ENCODE measurements at regions not wholly inside any gene's neighbourhood (a gene's known extent, or its start where the extent isn't known, plus 50 kb on each side); places are given as distances from the start of the nearest gene placed in this dataset.

DNA sequence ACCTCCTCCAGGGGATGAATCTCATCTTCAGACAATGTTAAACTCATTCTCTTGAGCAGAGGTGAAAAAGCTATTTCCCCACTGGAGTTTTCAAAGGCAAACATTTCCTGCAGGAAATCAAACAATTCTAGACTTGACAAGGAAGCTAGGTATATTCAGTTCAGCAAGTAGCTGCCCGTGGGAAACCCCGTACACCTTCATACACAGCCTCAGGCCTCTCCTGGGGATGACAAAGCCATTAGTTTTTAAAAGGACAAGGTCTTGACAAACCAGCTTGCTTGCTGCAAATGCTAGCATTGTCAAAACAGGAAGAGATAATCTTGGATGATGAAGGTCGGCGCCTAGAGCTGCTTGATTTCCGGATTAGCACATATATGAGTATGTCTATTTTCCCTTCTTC lies 1630.8 kb upstream of the TENM4 start:
- Histone ChIP-seq H3K4me3 (ENCODE audit: extremely low read depth in 1 of 4, insufficient read depth in 2 of 4, low read depth in 3 of 4, low read length in 4 of 4) (no peak overlapping the region), H2BK20ac (ENCODE audit: low read length) (no peak overlapping the region), H4K91ac (replicated peaks; ENCODE audit: insufficient read length, low read length) (no peak overlapping the region), H4K5ac (ENCODE audit: insufficient read length, low read depth, low read length) (no peak overlapping the region), H2AK5ac (ENCODE audit: low read depth, low read length) (no peak overlapping the region), H3K23me2 (ENCODE audit: low read depth, low read length) (no peaks in the 10 kb centered on the region), H3K18ac (ENCODE audit: extremely low read depth, low read length) (no peak overlapping the region), H2BK120ac (replicated peaks; ENCODE audit: low read depth, low read length) (no peak overlapping the region), H2AFZ (ENCODE audit: low read length) (peak overlapping the region; percentile 19; the same call in 1 of the 2 replicates), H2BK15ac (ENCODE audit: low read length) (no peak overlapping the region), H3K27me3 (replicated peaks in 1 of 4; ENCODE audit: control insufficient read depth in 3 of 4, extremely low read depth in 1 of 4, insufficient read depth in 3 of 4, low read length in 3 of 4) (no peaks in the 10 kb centered on the region), H2BK12ac (ENCODE audit: low read depth, low read length) (no peak overlapping the region), H2BK5ac (ENCODE audit: low read depth, low read length) (no peak overlapping the region), H3K9ac (replicated peaks in 1 of 4; ENCODE audit: extremely low read depth in 1 of 4, low read depth in 3 of 4, low read length in 3 of 4) (no peak overlapping the region), H3K14ac (ENCODE audit: insufficient read length) (no peak overlapping the region), H4K8ac (ENCODE audit: extremely low read depth, insufficient read depth, low read length) (no peak overlapping the region), H3K79me2 (ENCODE audit: control insufficient read depth in 1 of 2, insufficient read depth in 2 of 2, low read length in 2 of 2) (no peaks in the 10 kb centered on the region), H3K23ac (ENCODE audit: insufficient read length) (no peak overlapping the region), H3K4me1 (replicated peaks in 1 of 4; ENCODE audit: control insufficient read depth in 3 of 4, insufficient read depth in 4 of 4, low read length in 3 of 4) (no peaks in the 10 kb centered on the region; a peak in 1 of 7 replicates), H3K56ac (replicated peaks; ENCODE audit: insufficient read length, low read depth, low read length) (no peak overlapping the region), H3K36me3 (ENCODE audit: control insufficient read depth in 2 of 4, insufficient read depth in 4 of 4, low read length in 3 of 4) (no peaks in the 10 kb centered on the region), H4K20me1 (replicated peaks in 1 of 2; ENCODE audit: control insufficient read depth in 1 of 2, insufficient read depth in 2 of 2, low read length in 2 of 2) (no peaks in the 10 kb centered on the region), H3K4me2 (ENCODE audit: insufficient read depth in 1 of 2, low read depth in 2 of 2, low read length in 2 of 2) (no peak overlapping the region), H3K4ac (replicated peaks; ENCODE audit: insufficient read length, low read depth, low read length) (no peak overlapping the region), H3K27ac (ENCODE audit: low read depth, low read length) (no peak overlapping the region), H3K9me3 (ENCODE audit: insufficient read depth in 2 of 2, low read depth in 1 of 2, low read length in 1 of 2) (no peaks in the 10 kb centered on the region), H3K79me1 (ENCODE audit: low read depth, low read length) (no peaks in the 10 kb centered on the region)
- DNase-seq (ENCODE audit: low read depth in 1 of 2, low spot score in 2 of 2): no peak
- POLR2A ChIA-PET (ENCODE audit: partially characterized antibody): no interaction called here
- no peak for FAIRE-seq
- WGBS, 2 experiments (ENCODE audit: extremely low coverage in 1 of 2, insufficient coverage in 1 of 2, insufficient read length in 1 of 2, insufficient replicate concordance in 2 of 2, low coverage in 1 of 2, low lambda C conversion rate in 2 of 2, missing lambda C conversion rate in 1 of 2): 94% methylated on average over 5 of the region's 5 CpGs; no CpG with 5 or more reads in 1 of the 2 experiments
- CTCF ChIA-PET (ENCODE audit: partially characterized antibody): no interaction called here
- TF ChIP-seq TBP (IDR thresholded peaks at IDR 0.05; ENCODE audit: low read depth, low read length): no peak
- TF ChIP-seq, protein P1, sequence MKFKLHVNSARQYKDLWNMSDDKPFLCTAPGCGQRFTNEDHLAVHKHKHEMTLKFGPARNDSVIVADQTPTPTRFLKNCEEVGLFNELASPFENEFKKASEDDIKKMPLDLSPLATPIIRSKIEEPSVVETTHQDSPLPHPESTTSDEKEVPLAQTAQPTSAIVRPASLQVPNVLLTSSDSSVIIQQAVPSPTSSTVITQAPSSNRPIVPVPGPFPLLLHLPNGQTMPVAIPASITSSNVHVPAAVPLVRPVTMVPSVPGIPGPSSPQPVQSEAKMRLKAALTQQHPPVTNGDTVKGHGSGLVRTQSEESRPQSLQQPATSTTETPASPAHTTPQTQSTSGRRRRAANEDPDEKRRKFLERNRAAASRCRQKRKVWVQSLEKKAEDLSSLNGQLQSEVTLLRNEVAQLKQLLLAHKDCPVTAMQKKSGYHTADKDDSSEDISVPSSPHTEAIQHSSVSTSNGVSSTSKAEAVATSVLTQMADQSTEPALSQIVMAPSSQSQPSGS (IDR thresholded peaks at IDR 0.05; ENCODE audit: low read length): no peak
- TF ChIP-seq BACH1 (IDR thresholded peaks at IDR 0.05; ENCODE audit: low read length): no peak
- no peak for TF ChIP-seq RAD21 (IDR thresholded peaks at IDR 0.05 in 1 of 2, conservative IDR thresholded peaks at IDR 0.05 in 1 of 2; ENCODE audit: low read depth in 2 of 2, low read length in 2 of 2)
- TF ChIP-seq MAX (IDR thresholded peaks at IDR 0.05): no peak
- TF ChIP-seq KDM1A (IDR thresholded peaks at IDR 0.05; ENCODE audit: borderline replicate concordance, low read length): no peak
- TF ChIP-seq SIRT6 (IDR thresholded peaks at IDR 0.05; ENCODE audit: low read length): no peak
- no peak for TF ChIP-seq SUZ12 (IDR thresholded peaks at IDR 0.05; ENCODE audit: low read length)
- no peak for TF ChIP-seq RFX5 (IDR thresholded peaks at IDR 0.05; ENCODE audit: borderline replicate concordance, low read depth, low read length)

All from H1 (cell line).